ENCODE measurements at regions not wholly inside any gene's neighbourhood (a gene's known extent, or its start where the extent isn't known, plus 50 kb on each side); places are given as distances from the start of the nearest gene placed in this dataset.

DNA sequence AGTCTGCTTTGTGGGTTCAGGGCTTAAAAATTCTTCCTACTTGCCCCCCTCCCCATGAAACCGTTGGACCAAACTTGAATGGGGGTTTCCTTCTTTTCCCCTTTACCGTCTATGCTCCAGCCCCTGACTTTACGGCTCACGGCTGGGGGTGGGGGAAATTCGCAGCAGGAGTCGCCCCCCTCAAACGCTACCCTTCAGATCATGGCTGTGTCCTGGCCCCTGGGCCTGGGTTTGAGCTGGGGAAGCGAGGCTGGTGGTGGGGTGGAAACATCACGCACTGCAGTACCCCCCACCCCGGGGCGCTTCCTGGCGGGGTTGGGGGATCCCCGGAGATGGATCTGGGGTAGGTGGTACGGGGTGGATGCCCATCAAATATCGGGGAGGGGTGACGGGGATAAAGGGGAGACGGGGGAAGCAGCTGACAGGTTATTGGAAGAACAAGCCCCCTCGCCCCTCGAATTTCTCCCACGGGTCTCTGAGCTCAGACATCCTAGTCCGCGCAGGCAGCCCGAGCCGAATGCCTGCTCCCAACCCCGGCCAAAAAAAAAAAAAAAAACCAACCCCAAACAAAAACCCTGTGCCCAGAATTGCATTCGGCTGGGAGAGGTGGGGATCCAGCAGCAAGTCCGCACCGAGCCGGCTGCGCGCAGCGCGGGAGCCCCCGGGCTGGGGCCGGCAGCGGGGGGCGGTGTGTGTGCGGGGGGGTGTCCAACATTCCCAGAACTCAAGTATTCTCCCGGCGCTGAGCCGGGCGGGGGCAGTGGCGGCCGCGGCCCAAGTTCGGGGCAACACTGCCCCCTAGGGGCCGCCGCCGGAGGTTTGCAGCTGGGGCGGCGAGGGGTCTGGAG is 59.0 kb upstream of the ACOT11 start:
- Histone ChIP-seq H3K9ac (ENCODE audit: low read length) (peak overlapping the region; percentile 75), H3K4me1 (ENCODE audit: control insufficient read depth in 1 of 2, insufficient read depth in 2 of 2, low read length in 2 of 2) (peaks cover 20 to 24% of the 10 kb centered on the region in 2 experiments), H2AFZ (ENCODE audit: low read depth, low read length, poor library complexity, severe bottlenecking) (peak overlapping the region; percentile 60), H4K20me1 (ENCODE audit: insufficient read depth) (no peaks in the 10 kb centered on the region), H3K4me2 (ENCODE audit: low read length) (peak overlapping the region; percentile 100), H3K4me3 (replicated peaks in 1 of 2; ENCODE audit: low read depth in 1 of 2, low read length in 2 of 2) (peak overlapping the region; percentile 60 to 80), H3K27me3 (ENCODE audit: insufficient read depth, low read length) (no peaks in the 10 kb centered on the region), H3K79me2 (ENCODE audit: insufficient read depth, low read length) (no peaks in the 10 kb centered on the region), H3K9me3 (ENCODE audit: control insufficient read depth in 1 of 2, insufficient read depth in 1 of 2, low read depth in 1 of 2, low read length in 2 of 2) (no peaks in the 10 kb centered on the region), H3K36me3 (ENCODE audit: control insufficient read depth in 1 of 2, insufficient read depth in 2 of 2, low read length in 2 of 2) (no peaks in the 10 kb centered on the region), H3K9me2 (ENCODE audit: insufficient read depth) (no peaks in the 10 kb centered on the region), H3K27ac (ENCODE audit: low read depth, low read length) (peak overlapping the region; percentile 77)
- peak; percentile 77 for ATAC-seq
- ChIA-PET CTCF (interaction anchor here (0.6 to 2.1 kb wide), 19 partner anchors 8 to 628 kb away, joined by 3 to 26 read pairs (median 4); partner anchors contain the start of genes CYB5RL, MRPL37 and SSBP3), RAD21 (ENCODE audit: low non-redundant PET in 1 of 2, low total read pairs in 2 of 2, uncharacterized antibody in 2 of 2, unreplicated experiment in 2 of 2) (interaction anchor here (0.7 to 1.3 kb wide), 11 partner anchors 81 to 628 kb away, joined by 3 to 9 read pairs (median 3); partner anchors contain the start of gene SSBP3 (in 2 of the 2)), POLR2A (interaction anchor here (0.7 to 1.5 kb wide), 3 partner anchors 54 to 83 kb away, joined by 3 to 9 read pairs (median 3); partner anchors contain the start of gene SSBP3)
- TSS peak; percentile 62 for BruUV-seq (replicated peaks)
- intact Hi-C loops (cut with micrococcal nuclease): loop anchor here (1.0 to 10.0 kb wide), 9 partner anchors 82 to 634 kb away; partner anchors contain the start of genes CYB5RL and MRPL37
- peak; percentile 32 for DNase-seq (ENCODE audit: low read depth, low spot score)
- TF ChIP-seq EZH2phosphoT487 (IDR thresholded peaks at IDR 0.05; ENCODE audit: borderline replicate concordance) (no peak), TCF7L2 (IDR thresholded peaks at IDR 0.05; ENCODE audit: borderline replicate concordance, extremely low read depth, insufficient read depth, insufficient read length) (peak; percentile 23), YY1 (IDR thresholded peaks at IDR 0.05; ENCODE audit: extremely low read depth, insufficient replicate concordance, low read depth, low read length) (peak; percentile 45), SRF (IDR thresholded peaks at IDR 0.05; ENCODE audit: low read depth) (no peak), CEBPB (IDR thresholded peaks at IDR 0.05; ENCODE audit: low read depth) (no peak), CBX3 (IDR thresholded peaks at IDR 0.05; ENCODE audit: low read depth) (no peak), SIN3A (IDR thresholded peaks at IDR 0.05; ENCODE audit: low read depth) (no peak), RAD21 (IDR thresholded peaks at IDR 0.05; ENCODE audit: low read depth) (peak; percentile 97), POLR2AphosphoS5 (IDR thresholded peaks at IDR 0.05; ENCODE audit: low read depth, low read length) (peak; percentile 13; the same call in 1 of the 2 replicates), SP1 (IDR thresholded peaks at IDR 0.05; ENCODE audit: low read depth) (no peak), POLR2A (IDR thresholded peaks at IDR 0.05; ENCODE audit: borderline replicate concordance, extremely low read depth, insufficient read depth, insufficient read length) (no peak), JUND (IDR thresholded peaks at IDR 0.05) (no peak), EZH2 (IDR thresholded peaks at IDR 0.05) (no peak), CTCF (IDR thresholded peaks at IDR 0.05 in 2 of 3, conservative IDR thresholded peaks at IDR 0.05 in 1 of 3; ENCODE audit: borderline replicate concordance in 1 of 3, insufficient read depth in 1 of 3, low read depth in 2 of 3, low read length in 2 of 3) (peak; percentile 88 to 98 (median 88)), FOSL1 (IDR thresholded peaks at IDR 0.05; ENCODE audit: low read depth) (no peak)
- TF ChIP-seq, protein P1, sequence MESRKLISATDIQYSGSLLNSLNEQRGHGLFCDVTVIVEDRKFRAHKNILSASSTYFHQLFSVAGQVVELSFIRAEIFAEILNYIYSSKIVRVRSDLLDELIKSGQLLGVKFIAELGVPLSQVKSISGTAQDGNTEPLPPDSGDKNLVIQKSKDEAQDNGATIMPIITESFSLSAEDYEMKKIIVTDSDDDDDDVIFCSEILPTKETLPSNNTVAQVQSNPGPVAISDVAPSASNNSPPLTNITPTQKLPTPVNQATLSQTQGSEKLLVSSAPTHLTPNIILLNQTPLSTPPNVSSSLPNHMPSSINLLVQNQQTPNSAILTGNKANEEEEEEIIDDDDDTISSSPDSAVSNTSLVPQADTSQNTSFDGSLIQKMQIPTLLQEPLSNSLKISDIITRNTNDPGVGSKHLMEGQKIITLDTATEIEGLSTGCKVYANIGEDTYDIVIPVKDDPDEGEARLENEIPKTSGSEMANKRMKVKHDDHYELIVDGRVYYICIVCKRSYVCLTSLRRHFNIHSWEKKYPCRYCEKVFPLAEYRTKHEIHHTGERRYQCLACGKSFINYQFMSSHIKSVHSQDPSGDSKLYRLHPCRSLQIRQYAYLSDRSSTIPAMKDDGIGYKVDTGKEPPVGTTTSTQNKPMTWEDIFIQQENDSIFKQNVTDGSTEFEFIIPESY (IDR thresholded peaks at IDR 0.05; ENCODE audit: extremely low read depth, insufficient replicate concordance, low read length): no peak
- TF ChIP-seq, protein P2, sequence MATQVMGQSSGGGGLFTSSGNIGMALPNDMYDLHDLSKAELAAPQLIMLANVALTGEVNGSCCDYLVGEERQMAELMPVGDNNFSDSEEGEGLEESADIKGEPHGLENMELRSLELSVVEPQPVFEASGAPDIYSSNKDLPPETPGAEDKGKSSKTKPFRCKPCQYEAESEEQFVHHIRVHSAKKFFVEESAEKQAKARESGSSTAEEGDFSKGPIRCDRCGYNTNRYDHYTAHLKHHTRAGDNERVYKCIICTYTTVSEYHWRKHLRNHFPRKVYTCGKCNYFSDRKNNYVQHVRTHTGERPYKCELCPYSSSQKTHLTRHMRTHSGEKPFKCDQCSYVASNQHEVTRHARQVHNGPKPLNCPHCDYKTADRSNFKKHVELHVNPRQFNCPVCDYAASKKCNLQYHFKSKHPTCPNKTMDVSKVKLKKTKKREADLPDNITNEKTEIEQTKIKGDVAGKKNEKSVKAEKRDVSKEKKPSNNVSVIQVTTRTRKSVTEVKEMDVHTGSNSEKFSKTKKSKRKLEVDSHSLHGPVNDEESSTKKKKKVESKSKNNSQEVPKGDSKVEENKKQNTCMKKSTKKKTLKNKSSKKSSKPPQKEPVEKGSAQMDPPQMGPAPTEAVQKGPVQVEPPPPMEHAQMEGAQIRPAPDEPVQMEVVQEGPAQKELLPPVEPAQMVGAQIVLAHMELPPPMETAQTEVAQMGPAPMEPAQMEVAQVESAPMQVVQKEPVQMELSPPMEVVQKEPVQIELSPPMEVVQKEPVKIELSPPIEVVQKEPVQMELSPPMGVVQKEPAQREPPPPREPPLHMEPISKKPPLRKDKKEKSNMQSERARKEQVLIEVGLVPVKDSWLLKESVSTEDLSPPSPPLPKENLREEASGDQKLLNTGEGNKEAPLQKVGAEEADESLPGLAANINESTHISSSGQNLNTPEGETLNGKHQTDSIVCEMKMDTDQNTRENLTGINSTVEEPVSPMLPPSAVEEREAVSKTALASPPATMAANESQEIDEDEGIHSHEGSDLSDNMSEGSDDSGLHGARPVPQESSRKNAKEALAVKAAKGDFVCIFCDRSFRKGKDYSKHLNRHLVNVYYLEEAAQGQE (IDR thresholded peaks at IDR 0.05; ENCODE audit: low read depth): no peak
- TF ChIP-seq, protein P3, sequence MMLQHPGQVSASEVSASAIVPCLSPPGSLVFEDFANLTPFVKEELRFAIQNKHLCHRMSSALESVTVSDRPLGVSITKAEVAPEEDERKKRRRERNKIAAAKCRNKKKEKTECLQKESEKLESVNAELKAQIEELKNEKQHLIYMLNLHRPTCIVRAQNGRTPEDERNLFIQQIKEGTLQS (IDR thresholded peaks at IDR 0.05): no peak
